Iris pigment epithelial cell (primary cell): ENCODE measurements at regions not wholly inside any gene's neighbourhood (a gene's known extent, or its start where the extent isn't known, plus 50 kb on each side); places are given as distances from the start of the nearest gene placed in this dataset.

Experiments
- DNase-seq: peaks from one replicate; pipeline ENCODE4 v3.0.0-alpha.2; 2011; ENCODE audit warnings: low read depth

DNA sequence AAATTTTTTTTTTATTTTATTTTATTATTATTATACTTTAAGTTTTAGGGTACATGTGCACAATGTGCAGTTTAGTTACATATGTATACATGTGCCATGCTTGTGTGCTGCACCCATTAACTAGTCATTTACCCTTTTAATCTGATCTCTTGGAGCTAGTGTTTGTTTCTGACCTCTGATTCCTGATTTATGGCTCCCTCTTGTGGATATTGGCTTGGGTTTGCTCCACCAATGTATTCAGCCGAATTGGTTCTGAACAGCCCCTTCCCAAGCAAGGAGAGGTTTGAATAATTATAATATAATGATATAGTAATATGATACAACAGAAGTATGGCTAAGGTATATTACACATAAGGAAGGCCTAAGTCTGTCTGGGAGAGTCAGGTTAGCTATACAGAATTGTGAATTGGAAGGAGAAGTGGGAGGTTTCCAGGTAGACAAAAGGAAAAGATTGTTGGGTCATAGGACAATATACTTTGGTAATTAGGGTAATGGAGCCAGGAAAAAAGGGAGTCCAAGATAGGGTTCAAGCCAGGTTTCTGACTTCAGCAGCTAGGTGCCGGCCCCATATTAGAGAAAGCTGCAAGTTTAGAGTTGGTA, 53.1 kb upstream of the HMCN1 start:
- DNase-seq, result peak; percentile 40

DNA sequence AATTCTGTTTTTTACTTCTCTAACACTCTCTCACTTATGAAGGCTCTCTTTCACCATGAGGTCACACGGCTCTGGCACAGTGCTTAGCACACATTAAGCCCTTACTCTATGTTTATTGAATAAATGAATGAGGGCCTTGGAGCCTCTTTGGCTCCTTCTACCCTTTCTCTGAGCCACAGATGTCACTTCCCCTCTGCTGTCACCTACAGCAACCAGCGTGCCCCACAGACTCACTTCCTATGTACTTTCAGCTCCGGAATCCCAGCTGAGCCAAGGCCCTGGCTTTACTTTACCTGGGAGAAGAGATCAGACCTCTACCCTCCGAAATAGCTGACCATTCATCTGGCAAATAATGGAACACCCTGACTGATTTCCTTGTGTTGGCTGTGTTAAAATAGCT, 53.7 kb upstream of the HMCN1 start:
- no peak for DNase-seq

DNA sequence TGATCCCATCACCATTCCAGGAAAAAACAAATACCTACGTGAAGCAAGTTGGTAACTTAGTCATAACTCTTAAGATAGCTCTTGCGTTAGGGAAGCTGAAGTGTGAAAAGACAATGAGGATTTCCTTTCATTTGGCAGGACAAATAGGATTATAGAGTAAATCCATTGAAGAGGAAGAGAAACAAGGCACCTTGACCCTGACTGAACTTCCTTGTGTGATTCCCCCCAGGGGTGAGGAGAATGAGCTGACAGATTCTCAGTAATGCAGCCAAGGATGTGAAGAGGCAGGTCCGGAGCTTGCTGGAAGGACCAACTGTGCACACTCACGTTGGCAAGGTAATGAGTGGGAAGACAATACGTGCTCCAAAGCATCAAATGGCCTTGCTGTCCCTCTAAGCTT, 55.0 kb upstream of the HMCN1 start:
- DNase-seq, result no peak

DNA sequence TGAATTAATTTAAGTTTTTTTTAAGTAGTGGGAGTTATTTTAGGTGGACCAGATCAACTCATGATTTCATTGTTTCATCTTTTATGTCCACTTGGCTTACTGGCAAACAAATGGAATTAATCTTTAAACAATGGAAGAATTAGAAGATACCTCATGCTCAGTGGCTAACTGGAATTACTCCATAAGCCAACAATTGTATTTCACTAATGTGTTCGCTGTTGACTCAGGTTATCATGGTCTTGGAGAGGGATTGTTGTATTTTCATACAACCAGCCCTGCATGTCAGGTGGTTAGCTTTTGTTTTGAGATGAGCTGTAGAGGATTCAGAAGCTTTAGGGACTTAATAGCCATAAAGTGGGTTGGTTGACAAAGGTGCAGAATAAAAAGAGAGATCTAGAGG, 57.2 kb upstream of the HMCN1 start:
- DNase-seq, result no peak

DNA sequence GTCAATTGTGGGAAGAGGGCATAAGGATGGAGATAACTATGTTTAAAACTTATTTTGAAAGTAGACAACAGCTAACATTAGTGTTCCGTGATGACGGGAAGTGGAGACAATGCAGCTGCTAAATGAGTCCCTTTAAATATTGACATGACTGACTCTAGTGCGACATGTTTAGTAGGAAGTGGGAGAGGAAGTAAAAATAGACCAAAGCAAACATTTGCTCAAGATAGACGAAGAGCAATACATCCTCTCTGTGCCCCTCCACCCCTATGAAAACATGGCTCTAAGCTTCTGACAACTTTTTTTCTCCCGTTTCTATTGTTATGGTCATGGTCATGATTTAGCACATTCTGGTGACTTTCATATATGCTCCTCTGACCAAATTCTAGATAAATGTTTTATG, 60.0 kb upstream of the HMCN1 start:
- no peak for DNase-seq

DNA sequence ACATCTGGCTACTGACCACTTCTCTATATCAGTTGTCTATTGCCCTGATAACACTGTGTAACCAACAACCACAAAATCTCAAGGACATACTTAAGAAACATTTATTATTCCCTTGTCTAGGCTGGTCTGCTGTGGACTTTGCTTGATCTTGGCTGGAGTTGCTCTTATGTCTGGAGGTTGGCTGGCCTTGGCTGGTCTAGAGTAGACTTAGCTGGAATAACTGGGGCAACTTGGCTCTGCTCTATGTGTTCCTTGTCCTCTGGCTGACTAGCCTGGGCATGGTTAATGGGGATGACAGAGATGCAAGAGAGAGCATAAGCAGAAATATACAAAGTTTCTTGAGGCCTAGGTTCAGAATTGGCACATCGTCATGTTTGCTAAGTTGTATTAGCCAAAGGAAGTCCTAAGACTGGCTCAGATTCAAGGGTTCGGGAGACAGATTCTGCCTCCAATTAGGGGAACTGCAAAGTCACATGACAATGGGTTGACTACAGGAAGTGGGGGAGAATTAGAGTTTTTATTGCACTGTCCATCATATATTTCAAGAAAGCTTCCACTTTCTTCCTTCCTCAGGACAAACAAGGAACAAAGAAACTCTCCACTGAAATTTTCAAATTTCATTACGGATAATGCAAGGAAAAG, 61.4 kb upstream of the HMCN1 start:
- DNase-seq, result no peak

DNA sequence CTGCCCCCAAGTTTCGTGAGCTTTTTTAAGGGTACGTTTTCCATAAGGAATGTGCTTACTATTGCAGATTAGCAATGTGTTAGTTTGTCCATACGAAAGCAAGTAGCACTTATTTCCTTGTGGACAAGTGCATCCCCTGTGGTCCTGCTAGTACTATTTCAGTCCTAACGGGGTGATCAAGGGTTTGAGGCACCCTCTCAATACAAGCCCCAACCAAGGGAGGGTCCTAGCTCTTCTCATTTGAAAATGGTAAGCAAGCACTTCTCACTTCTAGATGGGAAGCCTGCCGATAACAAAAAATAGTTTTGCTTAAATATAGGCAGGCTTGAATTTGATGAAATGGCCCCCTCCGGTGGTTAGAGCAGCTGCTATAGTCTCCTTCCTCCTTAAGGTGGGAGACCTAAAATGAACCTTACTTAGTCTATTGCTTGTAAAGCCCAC, 64.0 kb upstream of the HMCN1 start:
- DNase-seq, result peak; percentile 70

DNA sequence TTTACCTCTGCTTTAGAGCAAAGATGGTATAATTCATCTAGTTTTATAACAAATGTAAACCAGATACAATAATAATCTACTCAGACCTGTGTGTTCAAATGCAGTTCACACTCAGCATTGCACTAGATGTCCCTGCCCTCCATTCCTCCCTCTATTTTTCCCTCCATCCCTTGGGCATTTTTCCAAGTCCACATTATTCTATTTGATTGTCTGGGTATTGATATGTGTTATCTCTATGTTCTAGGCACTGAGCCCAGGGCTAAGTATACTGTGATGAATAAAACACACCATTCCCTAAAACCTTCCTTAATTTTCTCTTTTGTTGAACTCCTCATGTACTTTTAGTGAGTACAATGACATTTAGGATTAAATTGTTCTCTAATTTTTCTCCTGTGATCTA, 66.2 kb upstream of the HMCN1 start:
- DNase-seq, result no peak

DNA sequence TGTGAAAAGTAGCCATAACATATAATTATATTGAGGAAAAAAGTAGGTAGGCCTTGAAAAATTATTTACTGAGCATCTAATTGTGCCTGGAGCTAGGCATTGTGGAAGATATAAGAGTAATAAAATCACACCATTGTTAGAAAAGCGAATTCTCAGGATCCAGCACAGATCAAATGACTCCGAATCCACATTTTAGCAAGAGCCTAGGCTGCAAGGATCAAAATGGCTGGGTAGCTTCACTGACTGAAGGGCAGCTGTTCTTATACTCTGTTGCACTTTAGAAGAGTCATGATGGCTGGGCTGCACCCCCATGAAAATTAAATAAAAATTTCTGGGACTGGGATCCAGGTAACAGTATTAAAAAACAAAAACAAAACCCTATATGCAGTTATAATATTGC, 67.6 kb upstream of the HMCN1 start:
- no peak for DNase-seq

DNA sequence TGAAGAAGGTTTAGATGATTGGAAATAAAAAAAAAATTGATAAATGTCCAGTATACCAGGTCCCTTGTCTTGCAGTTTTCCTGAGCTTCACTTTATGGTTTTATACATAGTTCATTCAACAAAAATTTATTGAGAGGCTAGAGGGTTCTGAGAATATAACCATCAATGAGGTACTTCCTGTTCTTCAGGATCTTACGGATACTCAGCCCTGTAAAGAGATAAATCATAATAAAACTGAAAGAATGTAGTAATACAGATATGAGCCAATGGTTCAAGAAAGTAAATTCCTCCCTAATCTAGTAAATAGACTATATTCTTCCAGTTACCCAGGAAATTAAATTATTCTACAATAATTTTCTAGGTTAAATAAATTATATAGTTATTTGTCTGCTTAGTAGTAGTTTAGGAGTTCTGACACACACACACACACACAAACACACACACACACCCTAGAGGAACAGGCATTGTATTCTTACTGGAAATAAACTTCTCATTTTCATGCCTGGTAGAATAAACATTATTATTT, 70.4 kb upstream of the HMCN1 start:
- no peak for DNase-seq

DNA sequence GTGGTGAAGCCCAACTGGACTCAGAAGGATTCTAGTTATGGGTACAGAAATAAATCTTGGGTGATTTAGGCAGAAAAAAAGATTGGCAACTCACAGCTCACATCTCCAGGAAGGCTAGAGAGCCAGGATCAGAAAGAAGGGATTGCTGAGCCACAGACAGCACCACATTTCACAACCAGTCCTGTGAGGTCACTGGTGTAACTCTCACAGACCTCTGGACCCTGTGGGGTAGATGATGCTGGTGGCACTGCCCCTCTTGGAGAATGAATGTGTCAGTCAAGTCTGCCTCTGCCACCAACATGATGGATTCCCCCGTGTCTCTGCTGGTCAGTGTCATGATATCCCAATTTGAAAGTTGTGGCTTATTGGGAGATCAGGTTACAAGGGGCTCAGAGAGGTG, 70.9 kb upstream of the HMCN1 start:
- peak; percentile 28 for DNase-seq

DNA sequence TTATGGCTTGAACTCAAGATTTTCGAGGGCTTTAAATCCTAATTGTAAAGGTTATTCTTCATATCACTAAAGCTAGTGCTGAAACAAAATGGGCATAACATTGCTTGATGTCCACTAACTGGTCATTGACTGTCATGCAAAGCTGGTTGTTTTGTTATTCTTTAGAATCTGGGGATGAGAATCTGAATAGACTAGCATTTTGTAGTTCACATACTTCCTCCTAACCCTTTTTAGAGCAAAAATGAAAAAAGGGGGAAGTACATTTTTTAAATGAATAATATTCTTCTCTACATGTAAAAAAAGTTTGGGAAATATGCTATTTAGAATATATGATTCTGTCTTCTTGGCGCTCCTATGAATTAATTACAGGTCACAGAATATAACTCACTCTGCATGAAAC, 72.2 kb upstream of the HMCN1 start:
- no peak for DNase-seq

DNA sequence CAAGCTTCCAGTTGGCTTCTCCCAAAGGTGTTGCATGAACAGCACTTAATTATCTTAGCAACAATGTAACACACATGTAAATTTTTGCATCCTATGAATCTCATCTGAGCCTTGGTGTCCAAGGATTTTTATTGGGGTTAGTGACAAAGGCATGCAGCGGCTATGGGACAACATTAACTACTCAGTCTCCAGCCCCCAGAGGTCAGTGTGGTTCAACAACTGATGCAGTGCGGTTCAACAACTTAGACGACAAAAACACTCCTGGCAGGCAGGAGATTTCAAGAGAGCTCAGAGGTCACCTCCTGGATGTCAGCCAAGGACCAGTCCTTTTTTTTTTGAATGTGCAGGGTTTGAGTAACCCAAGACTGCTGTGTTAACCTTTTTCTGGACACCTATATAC, 77.5 kb upstream of the HMCN1 start:
- no peak for DNase-seq

DNA sequence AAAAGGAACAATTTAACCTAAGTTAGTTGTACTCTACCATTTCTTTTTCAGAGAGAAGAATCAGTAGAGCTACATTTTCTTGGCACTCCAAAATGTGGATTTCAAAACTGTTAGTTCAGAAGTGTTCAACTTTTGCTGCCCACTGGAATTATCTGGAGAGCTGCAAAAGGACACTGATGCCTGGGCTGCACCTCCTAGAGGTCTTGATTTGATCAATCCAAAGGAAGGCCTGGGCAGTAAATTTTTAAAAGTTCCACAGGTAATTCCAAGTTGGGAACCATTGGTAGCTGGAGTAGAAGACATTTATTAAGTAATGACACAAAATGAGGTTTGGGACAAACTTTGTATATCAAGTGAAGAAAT, 79.3 kb upstream of the HMCN1 start:
- DNase-seq, result no peak

DNA sequence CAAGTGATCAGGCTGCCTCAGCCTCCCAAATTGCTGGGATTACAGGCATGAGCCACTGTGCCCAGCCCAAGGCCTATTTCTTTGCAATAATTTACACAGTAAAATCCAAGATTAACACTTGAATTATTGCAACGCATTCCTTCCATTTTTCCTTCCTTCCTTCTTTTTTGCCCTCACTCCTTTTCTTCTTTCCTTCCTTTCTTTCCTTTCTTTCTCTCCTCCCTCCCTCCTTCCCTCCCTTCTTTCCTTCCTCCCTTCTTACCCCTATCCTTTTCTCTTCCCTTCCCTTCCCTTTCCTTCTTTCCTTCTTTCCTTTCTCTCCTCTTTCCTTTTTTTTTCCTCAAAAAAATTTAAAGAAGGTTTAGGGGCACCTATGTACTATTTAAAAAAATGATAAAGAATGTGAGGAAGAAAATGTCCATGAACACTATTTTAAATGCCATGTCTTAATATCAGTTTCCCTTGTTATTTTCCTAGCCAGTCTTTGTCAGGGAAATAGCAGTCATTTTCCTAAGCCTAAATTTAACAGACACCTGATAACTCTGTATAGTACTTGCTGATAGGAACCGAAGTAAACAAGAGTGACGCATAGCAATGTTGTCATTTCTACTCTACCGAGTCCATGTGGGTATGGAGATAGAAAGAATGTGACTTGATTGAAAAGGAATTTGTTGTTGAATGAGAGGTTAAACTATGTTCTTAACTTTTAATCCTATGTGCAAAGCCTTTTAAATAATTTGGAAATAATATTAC, 79.8 kb upstream of the HMCN1 start:
- peak; percentile 95 for DNase-seq

DNA sequence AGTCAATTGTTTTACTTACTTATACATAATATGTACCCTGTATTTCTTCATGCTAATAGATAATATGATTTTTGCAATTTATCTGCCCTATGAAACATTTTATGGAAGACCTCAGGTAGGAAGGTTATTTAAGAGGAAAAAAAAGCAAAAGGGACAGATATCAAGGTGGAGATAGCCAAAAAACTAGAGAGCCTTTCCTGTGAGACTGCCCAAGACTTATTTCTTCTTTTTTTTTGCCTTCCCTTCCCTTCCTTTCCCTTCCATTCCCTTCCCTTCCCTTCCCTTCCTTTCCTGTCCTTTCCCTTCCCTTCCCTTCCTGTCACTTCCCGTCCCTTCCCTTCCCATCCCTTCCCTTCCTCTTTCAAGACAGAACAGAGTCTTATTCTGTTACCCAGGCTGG, 80.6 kb upstream of the HMCN1 start:
- DNase-seq, result no peak

DNA sequence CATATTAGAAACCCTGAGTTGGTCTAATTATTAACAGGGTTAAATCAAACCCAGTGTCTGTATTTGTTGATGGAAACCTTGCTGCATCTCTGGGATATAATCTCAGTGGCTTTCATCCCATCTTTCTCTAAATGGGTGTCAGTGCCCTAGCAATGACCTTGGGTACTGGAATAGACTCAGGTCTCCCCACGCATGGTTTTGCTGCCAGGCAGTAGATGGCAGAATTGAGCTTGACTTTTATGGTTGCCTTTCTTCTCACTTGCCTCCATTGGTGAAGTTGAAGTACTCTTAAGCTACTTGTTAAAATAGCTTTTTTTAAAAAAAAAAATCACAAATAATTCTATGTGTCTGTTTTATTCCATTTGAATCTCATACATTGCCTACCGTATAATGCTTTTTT, 81.8 kb upstream of the HMCN1 start:
- DNase-seq, result no peak

DNA sequence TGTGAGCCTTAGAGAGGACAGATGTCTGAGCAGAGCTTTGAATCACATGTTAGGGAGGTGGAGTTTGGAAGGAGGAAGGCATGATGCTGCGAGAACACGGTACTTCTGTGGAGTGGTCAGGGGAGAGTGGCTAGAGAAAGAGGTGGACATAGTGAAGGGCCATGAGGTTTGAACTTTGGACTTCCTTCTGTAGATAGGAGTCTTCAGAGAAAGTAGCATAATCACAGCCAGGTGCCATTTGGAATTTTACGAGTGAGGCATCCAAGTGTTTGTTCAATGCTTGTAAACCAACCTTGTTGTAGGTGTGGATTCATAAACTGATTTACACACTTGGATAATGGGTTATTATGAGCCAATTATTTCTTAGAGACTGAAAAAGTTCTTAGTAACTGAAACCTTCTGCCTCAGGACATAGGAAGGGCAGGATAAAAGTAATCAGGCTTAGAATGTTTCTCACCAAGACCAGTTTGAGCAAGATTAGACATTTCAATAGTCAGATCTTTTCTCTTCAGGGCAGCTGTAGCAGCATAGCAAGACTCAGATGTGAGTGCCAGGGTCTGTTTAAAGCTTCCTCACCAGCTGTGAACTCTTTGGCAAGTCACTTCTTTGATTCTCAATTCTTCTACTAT, 83.5 kb upstream of the HMCN1 start:
- no peak for DNase-seq

DNA sequence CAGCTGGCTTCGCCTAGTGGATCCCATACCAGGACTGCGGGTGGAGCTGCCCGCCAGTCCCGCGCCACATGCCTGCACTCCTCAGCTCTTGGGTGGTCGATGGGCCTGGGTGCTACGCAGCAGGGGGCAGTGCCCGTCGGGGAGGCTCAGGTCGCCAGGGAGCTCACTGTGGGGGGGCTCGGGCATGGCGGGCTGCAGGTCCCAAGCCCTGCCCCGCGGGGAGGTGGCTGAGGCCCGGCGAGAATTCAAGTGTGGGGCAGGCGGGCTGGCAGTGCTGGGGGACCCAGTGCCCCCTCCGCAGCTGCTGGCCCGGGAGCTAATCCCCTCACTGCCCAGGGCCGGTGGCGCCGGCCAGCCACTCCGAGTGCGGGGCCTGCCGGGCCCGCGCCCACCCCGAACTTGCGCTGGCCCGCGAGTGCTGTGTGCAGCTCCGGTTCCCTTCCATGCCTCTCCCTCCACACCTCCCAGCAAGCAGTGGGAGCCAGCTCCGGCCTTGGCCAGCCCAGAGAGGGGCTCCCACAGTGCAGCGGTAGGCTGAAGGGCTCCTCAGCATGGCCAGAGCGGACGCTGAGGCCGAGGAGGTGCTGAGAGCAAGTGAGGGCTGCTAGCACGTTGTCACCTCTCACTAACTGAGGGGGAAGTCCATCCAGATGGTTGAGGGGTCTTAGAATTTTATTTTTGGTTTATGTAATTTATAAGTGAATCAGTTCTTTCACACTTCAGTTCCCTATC, 85.2 kb upstream of the HMCN1 start:
- DNase-seq, result no peak

DNA sequence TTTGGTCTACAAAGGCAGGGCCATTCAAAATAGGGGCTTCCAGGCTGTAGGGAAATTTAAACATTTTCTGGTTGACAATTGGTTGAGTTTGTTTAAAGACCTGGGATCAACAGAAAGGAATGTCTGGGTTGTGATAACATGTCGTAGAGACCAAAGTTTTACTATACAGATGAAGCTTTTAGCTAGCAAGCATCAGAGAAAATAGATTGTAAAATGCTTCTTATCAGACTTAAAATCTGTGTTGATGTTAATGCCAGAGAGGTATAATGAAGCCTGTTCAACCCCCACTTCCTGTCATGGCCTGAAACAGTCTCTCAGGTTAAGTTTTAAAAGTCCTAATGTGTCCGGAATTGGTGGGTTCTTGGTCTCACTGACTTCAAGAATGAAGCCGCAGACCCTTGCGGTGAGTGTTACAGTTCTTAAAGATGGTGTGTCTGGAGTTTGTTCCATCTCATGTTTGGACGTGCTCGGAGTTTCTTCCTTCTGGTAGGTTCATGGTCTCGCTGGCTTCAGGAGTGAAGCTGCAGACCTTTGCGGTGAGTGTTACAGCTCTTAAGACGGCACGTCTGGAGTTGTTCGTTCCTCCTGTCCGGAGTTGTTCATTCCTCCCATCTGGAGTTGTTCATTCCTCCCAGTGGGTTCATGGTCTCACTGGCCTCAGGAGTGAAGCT, 86.5 kb upstream of the HMCN1 start:
- peak; percentile 23 for DNase-seq

DNA sequence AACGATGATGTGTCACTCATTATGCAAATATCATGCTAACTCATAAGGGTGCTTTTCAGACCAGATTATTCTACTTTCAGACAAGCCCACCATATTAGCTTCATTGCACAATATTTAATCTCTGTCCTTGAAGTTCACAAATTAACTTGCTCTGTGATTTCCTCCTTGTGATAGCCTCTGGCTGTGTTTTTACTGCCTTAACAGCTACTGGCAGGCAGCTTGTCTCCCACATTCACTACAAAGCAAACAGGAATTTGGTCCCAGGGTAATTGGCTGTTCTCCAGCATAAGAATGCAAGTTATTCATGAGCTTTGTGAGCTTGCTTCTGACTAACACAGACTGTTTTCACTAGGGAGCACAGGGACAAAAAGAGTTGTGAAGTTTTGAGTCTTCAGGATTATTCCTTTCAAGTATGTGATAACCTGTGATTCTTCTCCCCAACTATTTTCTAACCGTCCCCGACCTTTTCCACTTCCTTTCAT, 87.9 kb upstream of the HMCN1 start:
- DNase-seq, result peak; percentile 99

DNA sequence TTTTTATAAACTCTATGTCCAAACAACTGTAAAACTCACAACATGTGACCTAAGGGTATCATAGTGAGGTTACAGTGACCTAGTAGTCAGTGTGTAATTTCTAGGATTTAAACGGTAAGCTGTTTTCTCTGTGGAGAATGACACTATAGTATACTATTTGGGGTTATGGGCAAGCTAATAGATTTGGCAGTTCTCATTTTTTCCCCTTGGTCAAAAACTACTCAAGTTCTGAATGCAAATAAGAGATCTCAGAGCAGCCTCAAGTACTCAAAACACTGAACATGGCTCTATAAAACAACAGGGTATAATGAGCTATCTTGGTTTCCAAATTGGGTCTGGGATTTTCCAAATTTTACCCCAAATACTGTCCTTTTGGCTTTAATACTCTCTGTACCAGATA, 88.5 kb upstream of the HMCN1 start:
- DNase-seq, result peak; percentile 54
